OCI-M1 (cell line): ENCODE measurements at regions not wholly inside any gene's neighbourhood (a gene's known extent, or its start where the extent isn't known, plus 50 kb on each side); places are given as distances from the start of the nearest gene placed in this dataset.

Experiments used
- DNase-seq: peaks from one replicate; lab custom pipeline; 2025; lab: John Stamatoyannopoulos, UW

DNA sequence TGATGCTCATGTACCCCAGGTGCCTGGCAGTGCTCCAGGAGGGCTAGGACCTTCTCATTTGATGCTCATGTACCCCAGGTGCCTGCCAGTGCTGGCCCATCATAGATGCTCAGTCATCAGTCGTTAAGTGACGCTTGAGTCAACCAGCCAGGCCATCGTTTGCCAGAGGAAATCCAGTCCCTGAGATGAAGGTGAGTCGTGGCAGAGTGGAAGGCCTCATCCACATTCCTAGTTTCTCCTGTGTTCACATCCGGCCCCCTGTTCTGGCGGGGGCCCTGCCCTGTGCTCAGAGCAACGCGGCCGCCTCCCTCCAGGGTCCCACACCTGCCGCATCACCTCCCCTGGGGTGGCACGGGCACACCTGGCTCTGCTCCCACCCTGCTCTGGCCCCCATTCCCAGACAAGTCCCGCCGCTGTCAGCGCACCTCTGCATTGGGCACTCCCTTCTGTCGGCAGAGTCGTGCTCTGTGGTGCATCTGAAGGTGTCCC lies 279.9 kb downstream of the BRD1 start:
- no peak for DNase-seq

- no peak for DNase-seq
Observed at GRCh38 chr22:49546811-49547585, 280.7 kb downstream of the BRD1 start.

GRCh38 chr22:49545606-49546005 lies 282.1 kb downstream of the BRD1 start:
- DNase-seq, result no peak

DNA sequence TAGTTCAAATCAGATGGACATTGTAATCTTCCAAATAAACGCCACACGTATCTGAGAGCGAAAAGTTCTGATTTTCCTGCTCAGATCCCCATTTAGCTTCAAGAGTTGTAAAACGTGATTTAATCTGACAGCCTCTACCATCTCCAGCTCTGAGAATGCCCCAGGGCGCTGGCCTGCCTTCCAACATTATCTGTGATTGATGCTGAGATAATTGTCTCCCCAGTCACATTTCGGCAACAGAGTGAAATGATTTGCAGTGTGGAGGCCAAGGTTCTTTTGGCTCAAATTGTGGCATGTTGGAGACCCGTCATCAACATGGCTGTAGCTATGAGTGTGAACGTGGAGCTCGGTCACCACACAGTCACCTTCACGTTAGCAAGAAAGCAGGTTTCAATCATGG lies 283.4 kb downstream of the BRD1 start:
- no peak for DNase-seq

DNA sequence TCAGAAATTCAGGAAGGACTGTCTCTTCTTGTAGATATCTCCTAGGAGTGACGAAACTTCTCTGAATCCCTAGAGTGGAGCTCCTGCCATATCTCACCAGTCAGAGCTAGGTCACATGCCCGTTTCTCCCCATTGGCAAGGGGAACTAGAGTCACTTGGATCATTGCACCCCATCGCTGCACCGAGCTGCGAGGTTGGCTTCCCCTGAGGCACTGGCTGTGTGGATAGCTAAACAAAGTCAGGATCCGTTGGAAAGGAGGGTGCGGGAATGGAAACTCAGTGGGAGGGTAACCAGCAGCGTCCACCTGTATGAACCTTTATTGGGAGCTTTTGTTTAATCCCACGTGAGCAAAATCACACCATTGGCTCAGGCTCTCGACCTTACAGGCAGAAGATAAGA lies 283.8 kb downstream of the BRD1 start:
- DNase-seq, result no peak

DNA sequence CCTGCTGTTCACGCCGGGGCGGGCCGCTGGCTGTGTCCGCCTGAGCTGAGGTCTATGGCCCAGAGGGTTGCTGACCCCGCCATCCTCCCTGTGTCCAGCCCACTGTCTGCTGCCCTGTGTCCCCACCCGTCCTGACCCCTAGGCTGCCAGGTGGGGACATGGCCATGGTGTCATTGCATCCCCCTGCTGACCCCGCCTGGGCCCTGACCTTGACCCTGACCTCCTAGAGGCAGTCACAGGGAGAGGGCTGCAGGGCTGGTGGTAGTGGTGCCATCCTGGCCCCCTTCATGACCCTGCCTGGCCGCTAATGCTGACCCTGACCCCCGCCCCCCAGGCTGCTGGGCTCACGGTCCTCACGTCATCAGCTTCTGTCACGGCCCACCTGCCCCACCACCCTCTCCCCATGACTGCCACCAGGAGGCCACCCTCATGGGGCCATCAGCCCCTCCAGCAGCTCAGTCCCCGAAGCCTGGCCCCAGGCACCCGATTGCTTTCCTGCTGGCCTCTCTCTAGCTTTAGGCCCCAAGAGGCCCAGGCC lies 285.9 kb downstream of the BRD1 start:
- no peak for DNase-seq

- no peak for DNase-seq
Observed at GRCh38 chr22:49540913-49541692, 286.6 kb downstream of the BRD1 start.

- DNase-seq, result no peak
Observed at GRCh38 chr22:49540084-49540912, 287.4 kb downstream of the BRD1 start.

DNA sequence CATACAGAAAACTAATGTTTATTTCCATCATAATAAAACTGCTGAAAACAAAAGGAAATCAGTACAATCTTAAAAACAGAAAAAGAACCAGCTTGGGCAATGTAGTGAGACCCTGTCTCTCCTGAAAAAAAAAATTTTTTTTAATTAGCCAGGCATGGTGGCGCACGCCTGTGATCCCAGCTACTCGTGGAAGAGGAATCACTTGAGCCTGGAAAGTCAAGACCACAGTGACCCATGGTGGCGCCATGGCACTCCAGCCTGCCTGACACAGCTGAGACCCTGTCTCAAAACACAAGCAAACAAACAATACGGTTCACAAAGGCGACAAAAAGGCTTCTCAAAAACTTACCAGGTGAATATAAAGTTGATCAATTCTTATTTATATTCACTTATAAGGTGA lies 289.7 kb downstream of the BRD1 start:
- no peak for DNase-seq

- no peak for DNase-seq
Observed at GRCh38 chr22:49536571-49537131, 291.0 kb downstream of the BRD1 start.

DNA sequence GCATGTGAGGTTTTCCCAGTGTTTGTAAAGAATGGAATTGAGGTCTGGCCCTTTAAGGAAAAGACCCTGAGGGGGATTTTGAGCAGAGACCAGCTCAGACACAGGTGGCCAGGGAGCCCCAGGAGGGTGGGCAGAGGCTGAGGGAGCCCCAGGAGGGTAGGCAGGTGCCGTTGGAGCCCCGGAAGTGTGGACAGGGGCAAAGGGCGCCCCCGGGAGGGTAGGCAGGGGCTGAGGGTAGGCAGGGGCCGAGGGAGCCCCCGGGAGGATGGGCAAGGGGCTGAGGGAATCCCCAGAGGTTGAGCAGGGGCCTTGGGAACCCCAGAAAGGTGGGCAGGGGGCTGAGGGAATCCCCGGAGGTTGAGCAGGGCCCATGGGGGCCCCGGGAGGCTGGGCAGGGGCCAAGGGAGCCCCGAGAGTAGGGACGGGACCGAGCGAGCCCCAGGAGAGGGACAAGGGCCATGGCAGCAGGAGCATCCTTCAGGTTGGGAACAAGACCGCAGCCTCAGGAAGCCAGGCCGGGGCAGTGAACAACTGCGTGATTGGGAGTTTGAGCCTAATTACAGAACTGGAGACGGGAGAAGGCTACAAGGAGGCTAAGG lies 292.0 kb downstream of the BRD1 start:
- no peak for DNase-seq

DNA sequence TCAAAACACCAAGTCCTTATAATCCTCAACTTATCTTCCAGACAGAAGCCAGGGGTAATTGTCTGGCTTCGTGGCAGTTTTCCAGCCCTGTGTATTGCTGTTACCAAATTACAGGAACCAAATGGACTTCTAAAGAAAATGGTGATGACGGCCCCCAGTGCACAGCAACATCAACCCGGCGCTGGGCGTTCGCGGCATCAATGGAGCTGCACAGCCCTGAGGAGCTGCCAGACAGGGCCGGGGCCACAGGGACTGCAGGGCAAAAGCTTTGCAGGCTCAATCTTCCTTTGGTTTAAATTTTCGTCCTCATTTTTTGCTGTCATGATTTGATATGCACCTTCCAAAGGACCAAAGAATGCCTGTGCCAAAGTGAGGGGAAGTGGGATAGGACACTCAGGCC lies 292.5 kb downstream of the BRD1 start:
- no peak for DNase-seq

DNA sequence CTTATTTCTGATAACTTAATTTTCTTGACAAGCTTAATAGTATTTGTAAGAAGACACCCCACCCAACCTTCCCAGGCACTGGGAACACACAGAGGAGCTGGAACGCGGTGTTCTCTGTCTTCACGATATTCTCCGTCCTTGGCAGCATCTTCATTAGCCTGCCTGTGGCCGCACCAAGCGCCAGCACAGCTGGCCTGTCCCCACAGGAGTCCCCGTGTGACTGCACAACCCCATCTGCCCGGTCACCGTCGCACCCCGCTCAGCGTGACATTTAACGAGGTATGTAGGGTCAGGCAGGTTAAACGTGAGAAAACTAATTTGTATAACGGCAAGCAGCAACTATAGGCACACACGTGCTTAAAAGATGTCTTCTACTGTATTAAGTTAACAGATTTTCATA lies 293.3 kb downstream of the BRD1 start:
- DNase-seq, result no peak

DNA sequence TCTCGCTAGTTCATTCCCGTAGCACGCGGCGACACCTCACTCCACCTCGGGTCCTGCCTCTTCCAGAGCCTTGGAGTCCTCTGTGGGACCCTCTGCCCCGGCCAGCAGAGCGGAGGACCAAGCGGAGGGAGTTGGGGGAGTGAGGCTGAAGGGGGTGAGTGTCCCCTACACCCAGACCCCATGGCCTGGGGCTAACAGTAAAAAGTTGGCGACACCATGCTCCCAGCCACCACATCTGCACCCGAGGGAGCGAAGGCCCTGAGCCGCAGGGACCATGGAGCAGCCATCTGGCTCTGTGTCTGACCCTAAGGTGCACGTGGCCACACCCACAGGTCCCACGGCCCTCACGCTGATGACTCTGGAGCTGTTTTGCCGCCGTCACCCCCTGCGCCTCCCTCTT lies 293.8 kb downstream of the BRD1 start:
- DNase-seq, result no peak

- DNase-seq, result no peak
Observed at GRCh38 chr22:49532869-49533802, 294.5 kb downstream of the BRD1 start.

DNA sequence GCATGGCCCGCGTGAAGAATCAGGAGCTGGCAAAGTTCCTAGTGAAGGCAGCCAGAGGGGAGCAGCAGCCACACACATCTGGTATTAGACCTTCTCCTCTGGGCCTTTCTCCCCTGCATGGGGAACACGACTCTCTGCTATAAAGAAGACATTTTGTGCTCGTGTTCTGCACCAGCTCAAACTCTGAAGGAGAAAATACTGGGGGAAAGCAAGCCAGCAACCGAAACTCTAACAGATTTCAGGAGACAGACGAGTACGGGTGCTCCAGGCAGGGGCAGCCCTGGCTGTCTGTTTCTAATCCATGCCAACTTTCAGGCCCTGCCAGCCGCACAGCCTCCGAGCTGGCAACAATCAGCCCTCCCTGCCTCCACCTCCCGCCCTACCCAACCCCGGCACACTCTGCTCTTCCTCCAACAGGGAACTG lies 296.3 kb downstream of the BRD1 start:
- DNase-seq, result no peak

- no peak for DNase-seq
Observed at GRCh38 chr22:49530671-49531367, 296.9 kb downstream of the BRD1 start.

- DNase-seq, result no peak
Observed at GRCh38 chr22:49528420-49528720, 299.3 kb downstream of the BRD1 start.

GRCh38 chr22:49527611-49528419 lies 299.9 kb downstream of the BRD1 start:
- DNase-seq, result peak; percentile 21
